ENCODE measurements at regions not wholly inside any gene's neighbourhood (a gene's known extent, or its start where the extent isn't known, plus 50 kb on each side); places are given as distances from the start of the nearest gene placed in this dataset.

DNA sequence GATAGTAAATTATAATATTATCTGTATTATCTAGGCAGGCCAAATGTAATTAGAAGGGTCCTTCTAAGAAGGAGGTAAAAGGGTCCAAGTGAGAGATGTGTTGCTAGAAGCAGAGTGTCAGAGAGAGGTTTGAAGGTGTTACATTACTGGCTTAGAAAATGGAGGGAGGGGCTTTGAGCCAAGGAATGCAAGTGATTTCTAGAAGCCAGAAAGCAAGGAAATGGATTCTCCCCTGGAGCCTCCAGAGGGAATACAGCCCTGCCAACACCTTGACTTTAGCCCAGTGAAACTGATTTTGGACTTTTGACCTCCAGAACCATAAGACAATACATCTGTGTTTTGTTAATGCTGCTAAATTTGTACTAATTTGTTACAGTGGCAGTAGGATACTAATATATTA lies 97.9 kb upstream of the IL6 start:
- no peaks in the 10 kb centered on the region for H3K27me3 ChIP-seq (replicated peaks; ENCODE audit: control insufficient read depth, insufficient read depth, low read length)
- ChIA-PET POLR2A (no interaction called here), CTCF (no interaction called here)
- Mint-ChIP-seq H3K9me3 (ENCODE audit: unreplicated experiment) (no peaks in the 10 kb centered on the region), H3K36me3 (ENCODE audit: insufficient read depth, unreplicated experiment) (no peaks in the 10 kb centered on the region), H3K27ac (ENCODE audit: unreplicated experiment) (no peak overlapping the region), H3K27me3 (ENCODE audit: insufficient read depth, unreplicated experiment) (no peaks in the 10 kb centered on the region), H3K4me1 (ENCODE audit: low read depth, unreplicated experiment) (peaks cover 19% of the 10 kb centered on the region), H3K4me3 (ENCODE audit: unreplicated experiment) (no peak overlapping the region)
- intact Hi-C loops (cut with micrococcal nuclease; ENCODE audit: unreplicated experiment): no loop called here
- no peak for DNase-seq
- H3K4me3 ChIP-seq (ENCODE audit: low read depth, low read length): no peak overlapping the region
- no peaks in the 10 kb centered on the region for H3K9me3 ChIP-seq
- TF ChIP-seq, protein P1, sequence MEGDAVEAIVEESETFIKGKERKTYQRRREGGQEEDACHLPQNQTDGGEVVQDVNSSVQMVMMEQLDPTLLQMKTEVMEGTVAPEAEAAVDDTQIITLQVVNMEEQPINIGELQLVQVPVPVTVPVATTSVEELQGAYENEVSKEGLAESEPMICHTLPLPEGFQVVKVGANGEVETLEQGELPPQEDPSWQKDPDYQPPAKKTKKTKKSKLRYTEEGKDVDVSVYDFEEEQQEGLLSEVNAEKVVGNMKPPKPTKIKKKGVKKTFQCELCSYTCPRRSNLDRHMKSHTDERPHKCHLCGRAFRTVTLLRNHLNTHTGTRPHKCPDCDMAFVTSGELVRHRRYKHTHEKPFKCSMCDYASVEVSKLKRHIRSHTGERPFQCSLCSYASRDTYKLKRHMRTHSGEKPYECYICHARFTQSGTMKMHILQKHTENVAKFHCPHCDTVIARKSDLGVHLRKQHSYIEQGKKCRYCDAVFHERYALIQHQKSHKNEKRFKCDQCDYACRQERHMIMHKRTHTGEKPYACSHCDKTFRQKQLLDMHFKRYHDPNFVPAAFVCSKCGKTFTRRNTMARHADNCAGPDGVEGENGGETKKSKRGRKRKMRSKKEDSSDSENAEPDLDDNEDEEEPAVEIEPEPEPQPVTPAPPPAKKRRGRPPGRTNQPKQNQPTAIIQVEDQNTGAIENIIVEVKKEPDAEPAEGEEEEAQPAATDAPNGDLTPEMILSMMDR (IDR thresholded peaks at IDR 0.05; ENCODE audit: insufficient read depth in 1 of 2, low read depth in 1 of 2, low read length in 1 of 2, severe bottlenecking in 1 of 2, unreplicated experiment in 1 of 2): no peak
- H3K4me1 ChIP-seq: no peaks in the 10 kb centered on the region; the same call in 1 of the 2 replicates
- BruUV-seq (replicated peaks): no TSS peak
- no peaks in the 10 kb centered on the region for H3K36me3 ChIP-seq (ENCODE audit: control insufficient read depth, insufficient read depth, low read length)

DNA sequence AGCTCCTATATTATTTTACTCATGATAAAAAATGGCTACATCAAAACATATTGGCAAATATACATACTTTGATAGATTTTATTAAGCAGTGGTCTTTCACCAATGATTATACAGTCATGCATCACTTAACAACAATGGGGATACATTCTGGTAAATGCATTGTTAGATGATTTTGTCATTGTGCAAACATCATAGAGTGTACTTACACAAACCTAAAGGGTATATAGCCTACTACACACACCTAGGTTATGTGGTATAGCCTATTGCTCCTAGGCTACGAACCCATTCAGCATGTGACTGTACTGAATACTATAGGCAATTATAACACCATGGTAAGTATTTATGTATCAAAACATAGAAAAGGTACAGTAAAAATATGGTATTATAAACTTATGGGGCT lies 98.9 kb upstream of the IL6 start:
- Histone ChIP-seq H3K9me3 (no peaks in the 10 kb centered on the region), H3K4me1 (no peaks in the 10 kb centered on the region), H3K27me3 (replicated peaks; ENCODE audit: control insufficient read depth, insufficient read depth, low read length) (no peaks in the 10 kb centered on the region), H3K36me3 (ENCODE audit: control insufficient read depth, insufficient read depth, low read length) (no peaks in the 10 kb centered on the region), H3K4me3 (ENCODE audit: low read depth, low read length) (no peak overlapping the region)
- Mint-ChIP-seq H3K9me3 (ENCODE audit: unreplicated experiment) (no peaks in the 10 kb centered on the region), H3K27me3 (ENCODE audit: insufficient read depth, unreplicated experiment) (no peaks in the 10 kb centered on the region), H3K4me1 (ENCODE audit: low read depth, unreplicated experiment) (peaks cover 20% of the 10 kb centered on the region), H3K27ac (ENCODE audit: unreplicated experiment) (no peak overlapping the region), H3K36me3 (ENCODE audit: insufficient read depth, unreplicated experiment) (no peaks in the 10 kb centered on the region), H3K4me3 (ENCODE audit: unreplicated experiment) (no peak overlapping the region)
- TF ChIP-seq, protein P1 (IDR thresholded peaks at IDR 0.05; ENCODE audit: insufficient read depth in 1 of 2, low read depth in 1 of 2, low read length in 1 of 2, severe bottlenecking in 1 of 2, unreplicated experiment in 1 of 2): no peak
- BruUV-seq (replicated peaks): no TSS peak
- POLR2A ChIA-PET: no interaction called here
- CTCF ChIA-PET: no interaction called here
- no peak for DNase-seq
- intact Hi-C loops (cut with micrococcal nuclease; ENCODE audit: unreplicated experiment): no loop called here

DNA sequence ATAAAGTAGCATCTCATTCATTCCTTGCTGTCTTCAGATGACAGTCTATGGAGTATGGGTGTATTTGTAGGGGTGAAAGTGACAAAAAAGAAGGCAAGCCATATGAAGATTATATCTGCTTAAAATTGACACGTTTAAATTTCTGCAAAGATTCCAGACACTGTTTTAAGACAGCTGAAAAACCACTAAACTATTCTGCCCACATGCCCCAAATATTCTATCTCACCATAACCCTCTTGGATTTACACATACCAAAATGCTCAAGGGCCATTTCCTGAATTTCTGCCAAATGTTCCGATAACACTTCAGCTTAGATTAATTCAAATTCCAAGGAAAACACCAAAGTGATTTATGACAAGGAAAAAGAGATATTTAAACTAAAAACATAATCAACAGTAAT lies 99.9 kb upstream of the IL6 start:
- H3K9me3 ChIP-seq: no peaks in the 10 kb centered on the region
- H3K4me1 ChIP-seq: no peaks in the 10 kb centered on the region
- no peak overlapping the region for H3K27ac Mint-ChIP-seq (ENCODE audit: unreplicated experiment)
- CTCF ChIA-PET: no interaction called here
- DNase-seq: no peak
- TF ChIP-seq, protein P1 (IDR thresholded peaks at IDR 0.05; ENCODE audit: insufficient read depth in 1 of 2, low read depth in 1 of 2, low read length in 1 of 2, severe bottlenecking in 1 of 2, unreplicated experiment in 1 of 2): no peak
- H3K4me1 Mint-ChIP-seq (ENCODE audit: low read depth, unreplicated experiment): peaks cover 20% of the 10 kb centered on the region
- BruUV-seq (replicated peaks): no TSS peak
- no peak overlapping the region for H3K4me3 Mint-ChIP-seq (ENCODE audit: unreplicated experiment)
- intact Hi-C loops (cut with micrococcal nuclease; ENCODE audit: unreplicated experiment): no loop called here
- H3K4me3 ChIP-seq (ENCODE audit: low read depth, low read length): no peak overlapping the region
- peaks cover 1% of the 10 kb centered on the region for H3K9me3 Mint-ChIP-seq (ENCODE audit: unreplicated experiment)
- no peaks in the 10 kb centered on the region for H3K36me3 ChIP-seq (ENCODE audit: control insufficient read depth, insufficient read depth, low read length)
- no peaks in the 10 kb centered on the region for H3K27me3 Mint-ChIP-seq (ENCODE audit: insufficient read depth, unreplicated experiment)
- POLR2A ChIA-PET: no interaction called here
- H3K27me3 ChIP-seq (replicated peaks; ENCODE audit: control insufficient read depth, insufficient read depth, low read length): no peaks in the 10 kb centered on the region
- no peaks in the 10 kb centered on the region for H3K36me3 Mint-ChIP-seq (ENCODE audit: insufficient read depth, unreplicated experiment)

All from Caco-2 (cell line).